BE2C (cell line): ENCODE measurements at regions not wholly inside any gene's neighbourhood (a gene's known extent, or its start where the extent isn't known, plus 50 kb on each side); places are given as distances from the start of the nearest gene placed in this dataset.

Source experiments
- DNase-seq: peaks from one replicate; pipeline ENCODE4 v3.0.0-alpha.2; 2020
- H3K27me3 ChIP-seq: fragments of 250-450 bp; sonication (Bioruptor Pico); 2 replicates; pipeline ENCODE4 v1.5.1; 2020; ENCODE audit warnings: mild to moderate bottlenecking
- H3K36me3 ChIP-seq: fragments of 250-450 bp; sonication (Bioruptor Pico); 2 replicates; pipeline ENCODE4 v1.5.1; 2020; ENCODE audit warnings: mild to moderate bottlenecking
- H3K4me1 ChIP-seq: fragments of 250-450 bp; sonication (Bioruptor Pico); 2 replicates; pipeline ENCODE4 v1.5.1; 2020
- H3K4me3 ChIP-seq: 2 replicates; pipeline ENCODE4 v1.5.1; 2011; ENCODE audit warnings: low read depth, low read length
- H3K9me3 ChIP-seq: fragments of 250-450 bp; sonication (Bioruptor Pico); 2 replicates; pipeline ENCODE4 v1.5.1; 2020
- CTCF ChIP-seq: IDR thresholded peaks from 2 replicates; pipeline ENCODE4 v1.5.1; 2012; ENCODE audit warnings: mild to moderate bottlenecking, low read depth, low read length

- no peaks in the 10 kb centered on the region for H3K27me3 ChIP-seq
- no peaks in the 10 kb centered on the region for H3K9me3 ChIP-seq
- H3K4me1 ChIP-seq, result no peaks in the 10 kb centered on the region
- no peak overlapping the region for H3K4me3 ChIP-seq
- TF ChIP-seq CTCF, result no peak
- no peaks in the 10 kb centered on the region for H3K36me3 ChIP-seq
- no peak for DNase-seq
Observed at GRCh38 chr12:67582238-67582834, 66.2 kb upstream of the DYRK2 start.

DNA sequence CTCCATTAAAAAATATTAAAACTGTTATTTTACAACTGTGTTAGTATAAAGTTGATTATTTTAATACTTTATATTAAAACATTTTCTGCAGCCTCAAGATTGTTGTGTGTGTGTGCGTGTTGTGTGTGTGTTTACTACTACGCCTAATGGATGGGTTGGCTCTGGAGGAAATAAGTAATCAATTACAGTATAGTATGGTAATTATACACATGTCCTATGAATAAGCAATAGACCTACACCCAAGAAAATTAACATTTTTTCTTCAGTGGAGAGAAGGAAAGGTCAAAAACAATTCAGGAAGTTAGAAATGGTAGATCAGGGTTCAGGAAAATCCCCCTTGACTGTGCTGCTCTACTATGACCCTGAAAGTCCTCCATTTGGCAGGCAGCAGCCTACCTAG, 65.7 kb upstream of the DYRK2 start:
- TF ChIP-seq CTCF, result no peak
- H3K36me3 ChIP-seq, result no peaks in the 10 kb centered on the region
- H3K27me3 ChIP-seq, result no peaks in the 10 kb centered on the region
- DNase-seq, result no peak
- H3K4me3 ChIP-seq, result no peak overlapping the region
- H3K4me1 ChIP-seq, result no peaks in the 10 kb centered on the region
- H3K9me3 ChIP-seq, result no peaks in the 10 kb centered on the region

- TF ChIP-seq CTCF, result no peak
- Histone ChIP-seq H3K27me3 (no peaks in the 10 kb centered on the region), H3K9me3 (no peaks in the 10 kb centered on the region)
Observed at GRCh38 chr12:67586951-67587350, 61.6 kb upstream of the DYRK2 start.

GRCh38 chr12:67589078-67589477, 59.5 kb upstream of the DYRK2 start:
- DNase-seq, result no peak
- Histone ChIP-seq H3K4me1 (no peaks in the 10 kb centered on the region), H3K36me3 (no peaks in the 10 kb centered on the region), H3K27me3 (no peaks in the 10 kb centered on the region), H3K9me3 (no peaks in the 10 kb centered on the region), H3K4me3 (no peak overlapping the region)
- no peak for TF ChIP-seq CTCF

More at GRCh38 chr12:67586951-67587350, 61.6 kb upstream of the DYRK2 start:
- no peaks in the 10 kb centered on the region for H3K36me3 ChIP-seq
- no peak for DNase-seq
- H3K4me3 ChIP-seq, result no peak overlapping the region
- no peaks in the 10 kb centered on the region for H3K4me1 ChIP-seq

DNA sequence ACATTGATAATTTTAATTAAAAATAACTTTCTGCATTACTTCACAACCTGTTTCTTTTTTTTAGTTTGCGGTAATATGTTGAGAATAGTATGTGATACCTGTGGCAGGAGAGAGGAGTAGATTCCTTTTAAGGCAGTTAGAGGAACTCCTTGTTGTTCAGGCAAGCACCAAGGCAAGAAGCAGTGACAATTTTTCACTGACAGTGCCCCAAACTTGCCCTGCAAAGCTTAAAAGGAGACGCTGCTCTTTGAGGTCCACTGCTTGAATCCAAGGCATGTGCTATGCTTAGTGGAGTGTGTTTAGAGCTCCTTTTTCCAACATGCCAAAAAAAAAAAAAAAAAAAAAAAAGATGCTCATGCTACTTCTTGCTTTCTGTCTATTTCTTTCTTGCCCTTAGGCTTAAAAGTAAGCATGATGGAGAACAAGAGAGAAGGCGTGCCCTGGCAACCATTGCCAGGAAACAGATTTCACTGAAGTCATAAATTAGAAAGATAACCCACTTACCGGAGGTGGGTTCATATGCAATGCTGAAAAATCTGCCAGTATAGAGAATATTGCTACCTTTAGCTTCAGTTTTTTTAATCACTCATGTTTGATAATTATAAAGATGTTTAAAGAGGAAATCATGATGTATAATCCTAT, 58.3 kb upstream of the DYRK2 start:
- TF ChIP-seq CTCF, result no peak
- H3K27me3 ChIP-seq, result no peaks in the 10 kb centered on the region
- no peaks in the 10 kb centered on the region for H3K4me1 ChIP-seq
- H3K9me3 ChIP-seq, result no peaks in the 10 kb centered on the region
- no peaks in the 10 kb centered on the region for H3K36me3 ChIP-seq
- H3K4me3 ChIP-seq, result no peak overlapping the region
- DNase-seq, result peak; percentile 10

- no peak for DNase-seq
- H3K4me3 ChIP-seq, result no peak overlapping the region
- H3K9me3 ChIP-seq, result no peaks in the 10 kb centered on the region
Observed at GRCh38 chr12:67592228-67593011, 56.1 kb upstream of the DYRK2 start.

More at GRCh38 chr12:67592228-67593011, 56.1 kb upstream of the DYRK2 start:
- no peaks in the 10 kb centered on the region for H3K36me3 ChIP-seq
- no peaks in the 10 kb centered on the region for H3K4me1 ChIP-seq
- H3K27me3 ChIP-seq, result no peaks in the 10 kb centered on the region
- TF ChIP-seq CTCF, result no peak
